ENCODE measurements at regions not wholly inside any gene's neighbourhood (a gene's known extent, or its start where the extent isn't known, plus 50 kb on each side); places are given as distances from the start of the nearest gene placed in this dataset.

- TF ChIP-seq CTCF (IDR thresholded peaks at IDR 0.05; ENCODE audit: borderline replicate concordance, extremely low read depth, insufficient read depth), result no peak
- no peak overlapping the region for H3K27ac ChIP-seq (ENCODE audit: low read depth in 2 of 2, low read length in 2 of 2)
- H3K4me3 ChIP-seq (ENCODE audit: low read length in 3 of 3), result no peak overlapping the region
- intact Hi-C loops (cut with DNase I), result no loop called here
- no peaks in the 10 kb centered on the region for H3K4me1 ChIP-seq (ENCODE audit: control insufficient read depth in 2 of 3, insufficient read depth in 2 of 3, low read depth in 1 of 3, low read length in 3 of 3)
- H3K9me3 ChIP-seq (ENCODE audit: control insufficient read depth in 2 of 3, insufficient read depth in 1 of 3, low read length in 3 of 3), result no peaks in the 10 kb centered on the region
- DNase-seq (no peak), FAIRE-seq (no peak)
- H3K36me3 ChIP-seq (ENCODE audit: control insufficient read depth in 2 of 3, insufficient read depth in 3 of 3, low read length in 3 of 3), result no peaks in the 10 kb centered on the region
- H3K27me3 ChIP-seq (ENCODE audit: control insufficient read depth, insufficient read depth, low read length), result no peaks in the 10 kb centered on the region
- no peak overlapping the region for H3K9ac ChIP-seq (ENCODE audit: low read length in 3 of 3)
Observed at GRCh38 chr1:195617106-195617505, 991.1 kb downstream of the KCNT2 start.

GRCh38 chr1:195608883-195609282, 999.4 kb downstream of the KCNT2 start:
- TF ChIP-seq CTCF (IDR thresholded peaks at IDR 0.05; ENCODE audit: borderline replicate concordance, extremely low read depth, insufficient read depth), result no peak
- Histone ChIP-seq H3K4me1 (ENCODE audit: control insufficient read depth in 2 of 3, insufficient read depth in 2 of 3, low read depth in 1 of 3, low read length in 3 of 3) (no peaks in the 10 kb centered on the region), H3K27me3 (ENCODE audit: control insufficient read depth, insufficient read depth, low read length) (no peaks in the 10 kb centered on the region), H3K36me3 (ENCODE audit: control insufficient read depth in 2 of 3, insufficient read depth in 3 of 3, low read length in 3 of 3) (no peaks in the 10 kb centered on the region), H3K4me3 (ENCODE audit: low read length in 3 of 3) (no peak overlapping the region), H3K27ac (ENCODE audit: low read depth in 2 of 2, low read length in 2 of 2) (no peak overlapping the region), H3K9me3 (ENCODE audit: control insufficient read depth in 2 of 3, insufficient read depth in 1 of 3, low read length in 3 of 3) (no peaks in the 10 kb centered on the region), H3K9ac (ENCODE audit: low read length in 3 of 3) (no peak overlapping the region)
- FAIRE-seq (no peak), DNase-seq (no peak)
- intact Hi-C loops (cut with DNase I), result no loop called here

GRCh38 chr1:195606483-195606882, 1001.8 kb downstream of the KCNT2 start:
- H3K4me1 ChIP-seq (ENCODE audit: control insufficient read depth in 2 of 3, insufficient read depth in 2 of 3, low read depth in 1 of 3, low read length in 3 of 3), result no peaks in the 10 kb centered on the region
- H3K36me3 ChIP-seq (ENCODE audit: control insufficient read depth in 2 of 3, insufficient read depth in 3 of 3, low read length in 3 of 3), result no peaks in the 10 kb centered on the region
- H3K27me3 ChIP-seq (ENCODE audit: control insufficient read depth, insufficient read depth, low read length), result no peaks in the 10 kb centered on the region
- H3K4me3 ChIP-seq (ENCODE audit: low read length in 3 of 3), result no peak overlapping the region
- H3K9me3 ChIP-seq (ENCODE audit: control insufficient read depth in 2 of 3, insufficient read depth in 1 of 3, low read length in 3 of 3), result no peaks in the 10 kb centered on the region
- no peak for DNase-seq
- intact Hi-C loops (cut with DNase I), result no loop called here
- no peak for TF ChIP-seq CTCF (IDR thresholded peaks at IDR 0.05; ENCODE audit: borderline replicate concordance, extremely low read depth, insufficient read depth)
- H3K27ac ChIP-seq (ENCODE audit: low read depth in 2 of 2, low read length in 2 of 2), result no peak overlapping the region
- H3K9ac ChIP-seq (ENCODE audit: low read length in 3 of 3), result no peak overlapping the region
- FAIRE-seq, result peak; percentile 88

GRCh38 chr1:195604287-195604686, 1004.0 kb downstream of the KCNT2 start:
- no peaks in the 10 kb centered on the region for H3K4me1 ChIP-seq (ENCODE audit: control insufficient read depth in 2 of 3, insufficient read depth in 2 of 3, low read depth in 1 of 3, low read length in 3 of 3)
- intact Hi-C loops (cut with DNase I), result no loop called here
- no peak overlapping the region for H3K27ac ChIP-seq (ENCODE audit: low read depth in 2 of 2, low read length in 2 of 2)
- no peak overlapping the region for H3K9ac ChIP-seq (ENCODE audit: low read length in 3 of 3)
- FAIRE-seq, result no peak
- H3K4me3 ChIP-seq (ENCODE audit: low read length in 3 of 3), result no peak overlapping the region
- DNase-seq, result no peak
- H3K27me3 ChIP-seq (ENCODE audit: control insufficient read depth, insufficient read depth, low read length), result no peaks in the 10 kb centered on the region
- H3K36me3 ChIP-seq (ENCODE audit: control insufficient read depth in 2 of 3, insufficient read depth in 3 of 3, low read length in 3 of 3), result no peaks in the 10 kb centered on the region
- no peaks in the 10 kb centered on the region for H3K9me3 ChIP-seq (ENCODE audit: control insufficient read depth in 2 of 3, insufficient read depth in 1 of 3, low read length in 3 of 3)
- TF ChIP-seq CTCF (IDR thresholded peaks at IDR 0.05; ENCODE audit: borderline replicate concordance, extremely low read depth, insufficient read depth), result no peak

All from kidney (tissue), 13 donors.